Naive B cell (primary cell): ENCODE measurements at regions not wholly inside any gene's neighbourhood (a gene's known extent, or its start where the extent isn't known, plus 50 kb on each side); places are given as distances from the start of the nearest gene placed in this dataset.
A peak's percentile ranks its signal among the peaks of the same experiment; 100 is the strongest.

Source experiments
- ATAC-seq, 2 donors: fragments of 150-1000 bp; cut with Tn5 transposase; 2 replicates each; pipeline ENCODE4 v1.10.0; 2021; ENCODE audit warnings: low read depth in 2 of 2, mild to moderate bottlenecking in 2 of 2, moderate library complexity in 2 of 2
- DNase-seq: peaks from one replicate; pipeline ENCODE4 v3.0.0; 2022
- H3K27ac Mint-ChIP-seq, 6 donors: one replicate each; pipeline ENCODE4 v1.8.0; 2020 to 2022; ENCODE audit warnings: mild to moderate bottlenecking in 6 of 6, mixed read lengths in 6 of 6, moderate library complexity in 5 of 6, inconsistent platforms in 2 of 6
- H3K27me3 Mint-ChIP-seq, 3 donors: one replicate each; pipeline ENCODE4 v1.8.0; 2021 to 2022; ENCODE audit warnings: mixed read lengths in 3 of 3, mild to moderate bottlenecking in 1 of 3
- H3K36me3 Mint-ChIP-seq, 2 donors: one replicate each; pipeline ENCODE4 v1.8.0; 2020 to 2022; ENCODE audit warnings: mixed read lengths in 2 of 2, inconsistent platforms in 1 of 2, mild to moderate bottlenecking in 1 of 2
- H3K4me1 Mint-ChIP-seq, 3 donors: one replicate each; pipeline ENCODE4 v1.8.0; 2020 to 2022; ENCODE audit warnings: mixed read lengths in 3 of 3, inconsistent platforms in 1 of 3, mild to moderate bottlenecking in 1 of 3, moderate library complexity in 1 of 3
- H3K4me3 Mint-ChIP-seq, 8 donors: one replicate each; pipeline ENCODE4 v1.8.0; 2020 to 2022; ENCODE audit warnings: mild to moderate bottlenecking in 8 of 8, mixed read lengths in 8 of 8, moderate library complexity in 8 of 8, inconsistent platforms in 2 of 8
- H3K9me3 Mint-ChIP-seq, 7 donors: one replicate each; pipeline ENCODE4 v1.8.0; 2020 to 2022; ENCODE audit warnings: mixed read lengths in 7 of 7, mild to moderate bottlenecking in 5 of 7, inconsistent platforms in 2 of 7, moderate library complexity in 1 of 7

GRCh38 chr22:42330170-42330569, 59.7 kb upstream of the TCF20 start:
- Mint-ChIP-seq H3K4me1 (peaks cover 4 to 18% (median 12%) of the 10 kb centered on the region in 3 donors), H3K4me3 (no peak overlapping the region), H3K27me3 (peaks cover 31 to 82% (median 50%) of the 10 kb centered on the region in 3 donors), H3K36me3 (no peaks in the 10 kb centered on the region), H3K9me3 (no peaks in the 10 kb centered on the region), H3K27ac (no peak overlapping the region)
- ATAC-seq, result no peak
- no peak for DNase-seq

- no peak overlapping the region for H3K27ac Mint-ChIP-seq
- ATAC-seq, result no peak
- H3K27me3 Mint-ChIP-seq, result peaks cover 31 to 82% (median 45%) of the 10 kb centered on the region in 3 donors
- no peaks in the 10 kb centered on the region for H3K36me3 Mint-ChIP-seq
- H3K4me3 Mint-ChIP-seq, result no peak overlapping the region
- peaks cover 4 to 24% (median 15%) of the 10 kb centered on the region in 3 donors for H3K4me1 Mint-ChIP-seq
- H3K9me3 Mint-ChIP-seq, result no peaks in the 10 kb centered on the region
- DNase-seq, result no peak
Observed at GRCh38 chr22:42329504-42329903, 59.1 kb upstream of the TCF20 start.

GRCh38 chr22:42328784-42329145, 58.3 kb upstream of the TCF20 start:
- H3K4me1 Mint-ChIP-seq, result peaks cover 4 to 25% (median 17%) of the 10 kb centered on the region in 3 donors
- no peak for DNase-seq
- H3K4me3 Mint-ChIP-seq, result no peak overlapping the region
- H3K9me3 Mint-ChIP-seq, result no peaks in the 10 kb centered on the region
- no peaks in the 10 kb centered on the region for H3K36me3 Mint-ChIP-seq
- no peak overlapping the region for H3K27ac Mint-ChIP-seq
- peaks cover 31 to 79% (median 45%) of the 10 kb centered on the region in 3 donors for H3K27me3 Mint-ChIP-seq
- ATAC-seq, result no peak

GRCh38 chr22:42328130-42328783, 57.8 kb upstream of the TCF20 start:
- no peak overlapping the region for H3K4me3 Mint-ChIP-seq
- ATAC-seq, result no peak
- no peaks in the 10 kb centered on the region for H3K36me3 Mint-ChIP-seq
- H3K4me1 Mint-ChIP-seq, result peaks cover 7 to 25% (median 17%) of the 10 kb centered on the region in 3 donors
- no peak for DNase-seq
- H3K27me3 Mint-ChIP-seq, result peaks cover 31 to 79% (median 45%) of the 10 kb centered on the region in 3 donors
- H3K27ac Mint-ChIP-seq, result no peak overlapping the region
- no peaks in the 10 kb centered on the region for H3K9me3 Mint-ChIP-seq

- ATAC-seq (no peak), DNase-seq (no peak)
- no peaks in the 10 kb centered on the region for H3K36me3 Mint-ChIP-seq
- peaks cover 7 to 25% (median 17%) of the 10 kb centered on the region in 3 donors for H3K4me1 Mint-ChIP-seq
- peaks cover 31 to 74% (median 39%) of the 10 kb centered on the region in 3 donors for H3K27me3 Mint-ChIP-seq
- H3K9me3 Mint-ChIP-seq, result no peaks in the 10 kb centered on the region
- peak overlapping the region in 1 of 6 donors; percentile 81 for H3K27ac Mint-ChIP-seq
- no peak overlapping the region for H3K4me3 Mint-ChIP-seq
Observed at GRCh38 chr22:42327462-42328129, 57.1 kb upstream of the TCF20 start.

- H3K36me3 Mint-ChIP-seq, result no peaks in the 10 kb centered on the region
- H3K27me3 Mint-ChIP-seq, result peaks cover 25 to 66% (median 31%) of the 10 kb centered on the region in 3 donors
- ATAC-seq (no peak), DNase-seq (no peak)
- no peak overlapping the region for H3K27ac Mint-ChIP-seq
- H3K4me1 Mint-ChIP-seq, result peaks cover 14 to 29% (median 21%) of the 10 kb centered on the region in 3 donors
- peaks cover 0 to 2% (median 0%) of the 10 kb centered on the region in 7 donors for H3K9me3 Mint-ChIP-seq
- H3K4me3 Mint-ChIP-seq, result no peak overlapping the region
Observed at GRCh38 chr22:42326801-42327200, 56.3 kb upstream of the TCF20 start.

GRCh38 chr22:42326301-42326700, 55.8 kb upstream of the TCF20 start:
- Mint-ChIP-seq H3K4me3 (no peak overlapping the region), H3K27me3 (peaks cover 23 to 61% (median 26%) of the 10 kb centered on the region in 3 donors), H3K4me1 (peaks cover 14 to 29% (median 21%) of the 10 kb centered on the region in 3 donors), H3K27ac (no peak overlapping the region), H3K9me3 (peaks cover 0 to 2% (median 0%) of the 10 kb centered on the region in 7 donors), H3K36me3 (no peaks in the 10 kb centered on the region)
- no peak for DNase-seq
- ATAC-seq, result no peak

- Mint-ChIP-seq H3K4me1 (peaks cover 14 to 29% (median 21%) of the 10 kb centered on the region in 3 donors), H3K36me3 (no peaks in the 10 kb centered on the region), H3K27me3 (peaks cover 20 to 58% (median 27%) of the 10 kb centered on the region in 3 donors), H3K4me3 (no peak overlapping the region), H3K9me3 (peaks cover 0 to 2% (median 0%) of the 10 kb centered on the region in 7 donors), H3K27ac (no peak overlapping the region)
- no peak for DNase-seq
- no peak for ATAC-seq
Observed at GRCh38 chr22:42324990-42325710, 54.7 kb upstream of the TCF20 start.

- ATAC-seq (no peak), DNase-seq (no peak)
- Mint-ChIP-seq H3K9me3 (peaks cover 0 to 2% (median 0%) of the 10 kb centered on the region in 7 donors), H3K4me3 (no peak overlapping the region), H3K27ac (no peak overlapping the region), H3K36me3 (no peaks in the 10 kb centered on the region), H3K27me3 (peaks cover 20 to 58% (median 27%) of the 10 kb centered on the region in 3 donors), H3K4me1 (peaks cover 14 to 29% (median 21%) of the 10 kb centered on the region in 3 donors)
Observed at GRCh38 chr22:42324566-42324965, 54.1 kb upstream of the TCF20 start.

GRCh38 chr22:42323971-42324370, 53.5 kb upstream of the TCF20 start:
- H3K4me3 Mint-ChIP-seq, result peak overlapping the region in 1 of 8 donors; percentile 38
- peaks cover 0 to 2% (median 0%) of the 10 kb centered on the region in 7 donors for H3K9me3 Mint-ChIP-seq
- H3K27ac Mint-ChIP-seq, result no peak overlapping the region
- ATAC-seq, result no peak
- H3K4me1 Mint-ChIP-seq, result peaks cover 14 to 26% (median 21%) of the 10 kb centered on the region in 3 donors
- peaks cover 16 to 52% (median 21%) of the 10 kb centered on the region in 3 donors for H3K27me3 Mint-ChIP-seq
- no peak for DNase-seq
- H3K36me3 Mint-ChIP-seq, result no peaks in the 10 kb centered on the region

GRCh38 chr22:42322562-42322926, 52.1 kb upstream of the TCF20 start:
- peaks cover 0 to 2% (median 0%) of the 10 kb centered on the region in 7 donors for H3K9me3 Mint-ChIP-seq
- peaks cover 14 to 29% (median 15%) of the 10 kb centered on the region in 3 donors for H3K4me1 Mint-ChIP-seq
- no peak for DNase-seq
- peak overlapping the region in 1 of 6 donors; percentile 66 for H3K27ac Mint-ChIP-seq
- no peak for ATAC-seq
- H3K36me3 Mint-ChIP-seq, result no peaks in the 10 kb centered on the region
- peak overlapping the region in 1 of 8 donors; percentile 47 for H3K4me3 Mint-ChIP-seq
- peaks cover 8 to 39% (median 15%) of the 10 kb centered on the region in 3 donors for H3K27me3 Mint-ChIP-seq

- DNase-seq (no peak), ATAC-seq (no peak)
- Mint-ChIP-seq H3K4me3 (no peak overlapping the region), H3K4me1 (peaks cover 14 to 26% (median 15%) of the 10 kb centered on the region in 3 donors), H3K27ac (peak overlapping the region in 2 of 6 donors; percentile 27 to 52), H3K36me3 (no peaks in the 10 kb centered on the region), H3K27me3 (peaks cover 10 to 41% (median 16%) of the 10 kb centered on the region in 3 donors), H3K9me3 (peaks cover 0 to 2% (median 0%) of the 10 kb centered on the region in 7 donors)
Observed at GRCh38 chr22:42321908-42322561, 51.6 kb upstream of the TCF20 start.
